Spleen (tissue), 11 donors: ENCODE measurements at regions not wholly inside any gene's neighbourhood (a gene's known extent, or its start where the extent isn't known, plus 50 kb on each side); places are given as distances from the start of the nearest gene placed in this dataset.

Experiments
- DNase-seq: peaks from one replicate; pipeline ENCODE4 v3.0.0-alpha.2; 2020
- H3K27ac ChIP-seq, 8 donors: fragments of 200-600 bp; sonication (generic) in 7 of 8; 1 replicate in 4 of 8; 2 replicates in 4 of 8; pipeline versions ENCODE4 v1.5.0 to v1.8.0; 2016 to 2021; ENCODE audit warnings: inconsistent platforms in 4 of 8, mild to moderate bottlenecking in 4 of 8, moderate library complexity in 1 of 8
- H3K27me3 ChIP-seq, 7 donors: fragments of 200-600 bp; sonication (generic) in 6 of 7; replicated peaks in 1 of 7; 1 replicate in 4 of 7; 2 replicates in 3 of 7; pipeline versions ENCODE4 v1.5.0 to v1.8.0; 2016 to 2021; ENCODE audit warnings: inconsistent platforms in 3 of 7, mild to moderate bottlenecking in 1 of 7
- H3K36me3 ChIP-seq, 6 donors: fragments of 200-600 bp; sonication (generic) in 5 of 6; 1 replicate in 4 of 6; 2 replicates in 2 of 6; pipeline versions ENCODE4 v1.5.0 to v1.8.0; 2016 to 2021; ENCODE audit warnings: inconsistent platforms in 2 of 6
- H3K4me1 ChIP-seq, 6 donors: fragments of 200-600 bp; sonication (generic) in 5 of 6; 1 replicate in 3 of 6; 2 replicates in 3 of 6; pipeline versions ENCODE4 v1.5.0 to v1.8.0; 2016 to 2021; ENCODE audit warnings: inconsistent platforms in 3 of 6
- H3K4me3 ChIP-seq, 8 donors: fragments of 200-600 bp; sonication (generic) in 7 of 8; 1 replicate in 4 of 8; 2 replicates in 4 of 8; pipeline versions ENCODE4 v1.5.0 to v1.8.0; 2016 to 2021; ENCODE audit warnings: inconsistent platforms in 4 of 8, mild to moderate bottlenecking in 4 of 8, moderate library complexity in 2 of 8
- H3K9me3 ChIP-seq, 8 donors: fragments of 200-600 bp; sonication (generic) in 7 of 8; 1 replicate in 4 of 8; 2 replicates in 4 of 8; pipeline versions ENCODE4 v1.5.0 to v1.8.0; 2016 to 2021; ENCODE audit warnings: inconsistent platforms in 4 of 8
- CTCF ChIP-seq, 11 experiments: fragments of 200-600 bp in 7 of 11; fragments of 450-650 bp in 4 of 11; sonication (generic) in 4 of 11; IDR thresholded peaks in 8 of 11; conservative IDR thresholded peaks in 3 of 11; 1 replicate in 7 of 11; 2 replicates in 4 of 11; pipeline versions ENCODE4 v1.4.0 to v1.8.0; 2016 to 2021; ENCODE audit warnings: antibody characterized with exemption in 11 of 11, inconsistent platforms in 4 of 11, mild to moderate bottlenecking in 1 of 11
- POLR2A ChIP-seq, 3 donors: fragments of 450-650 bp; IDR thresholded peaks; one replicate each; pipeline ENCODE4 v1.5.1; 2017; ENCODE audit warnings: antibody characterized with exemption in 3 of 3, mild to moderate bottlenecking in 1 of 3
- POLR2AphosphoS5 ChIP-seq, 3 donors: sonication (generic); formaldehyde crosslinking; IDR thresholded peaks; one replicate each; pipeline ENCODE4 v1.5.1; 2017; ENCODE audit warnings: antibody characterized with exemption in 3 of 3
- WGBS, 5 donors: extraction: QIAGEN DNeasy Blood & Tissue Kit in 3 of 5; methylation state at CpG; one replicate each; pipeline versions ENCODE4 v1.1.5 to v1.1.7; 2013 to 2018; 5-methylcytosine and 5-hydroxymethylcytosine counted together
- intact Hi-C: fragments of 100-400 bp; cut with DNase I; formaldehyde crosslinking; loops from one replicate; pipeline ENCODE4 v1.15.0; 2023; ENCODE audit warnings: low total_unique reads
- donor health status: healthy with polysubstance abuse.
- donor health status: DM: no; HTN: no; CAD: no; lungs with moderate emphysema.
- donor health status: DM: no; HTN: no; CAD: no.
- donor health status: Bipolar disorder and iron deficiency.
- donor health status: healthy.
- donor health status: DM: no; HTN: no; CAD: no.
- donor health status: DM: yes; HTN: yes; CAD: no.

GRCh38 chr1:173354937-173355280, 122.2 kb upstream of the PRDX6 start:
- Histone ChIP-seq H3K36me3 (no peaks in the 10 kb centered on the region), H3K4me1 (peaks cover 0 to 10% (median 8%) of the 10 kb centered on the region in 6 donors), H3K4me3 (peak overlapping the region in 1 of 8 donors; percentile 15), H3K27me3 (no peaks in the 10 kb centered on the region), H3K27ac (no peak overlapping the region), H3K9me3 (peaks cover 0 to 26% (median 24%) of the 10 kb centered on the region in 8 donors)
- 89 to 95% (median 91%) methylated on average over 3 of the region's 3 CpGs for WGBS, 5 donors
- no peak for DNase-seq
- TF ChIP-seq POLR2A (IDR thresholded peaks at IDR 0.05) (no peak), CTCF (IDR thresholded peaks at IDR 0.05 in 8 of 11, conservative IDR thresholded peaks at IDR 0.05 in 3 of 11) (no peak), POLR2AphosphoS5 (IDR thresholded peaks at IDR 0.05) (no peak)
- intact Hi-C loops = no loop called here

GRCh38 chr1:173355281-173356031, 121.7 kb upstream of the PRDX6 start:
- 62 to 77% (median 72%) methylated on average over 5 of the region's 5 CpGs for WGBS, 5 donors
- peaks cover 0 to 26% (median 24%) of the 10 kb centered on the region in 8 donors for H3K9me3 ChIP-seq
- peaks cover 0 to 13% (median 8%) of the 10 kb centered on the region in 6 donors for H3K4me1 ChIP-seq
- H3K36me3 ChIP-seq = no peaks in the 10 kb centered on the region
- intact Hi-C loops = no loop called here
- H3K27ac ChIP-seq = no peak overlapping the region
- peak overlapping the region in 1 of 8 donors; percentile 15 for H3K4me3 ChIP-seq
- TF ChIP-seq CTCF (IDR thresholded peaks at IDR 0.05 in 8 of 11, conservative IDR thresholded peaks at IDR 0.05 in 3 of 11) (no peak), POLR2AphosphoS5 (IDR thresholded peaks at IDR 0.05) (no peak), POLR2A (IDR thresholded peaks at IDR 0.05) (no peak)
- no peaks in the 10 kb centered on the region for H3K27me3 ChIP-seq
- no peak for DNase-seq

- intact Hi-C loops = no loop called here
- peaks cover 0 to 20% (median 12%) of the 10 kb centered on the region in 6 donors for H3K4me1 ChIP-seq
- TF ChIP-seq CTCF (IDR thresholded peaks at IDR 0.05 in 8 of 11, conservative IDR thresholded peaks at IDR 0.05 in 3 of 11) (no peak), POLR2AphosphoS5 (IDR thresholded peaks at IDR 0.05) (no peak), POLR2A (IDR thresholded peaks at IDR 0.05) (no peak)
- H3K9me3 ChIP-seq = peaks cover 0 to 26% (median 23%) of the 10 kb centered on the region in 8 donors
- no peaks in the 10 kb centered on the region for H3K27me3 ChIP-seq
- no peaks in the 10 kb centered on the region for H3K36me3 ChIP-seq
- H3K4me3 ChIP-seq = no peak overlapping the region
- no peak for DNase-seq
- no peak overlapping the region for H3K27ac ChIP-seq
- 61 to 84% (median 69%) methylated on average over 2 of the region's 2 CpGs for WGBS, 5 donors
Measured at GRCh38 chr1:173356191-173356762, 120.9 kb upstream of the PRDX6 start.

- 37 to 57% (median 41%) methylated on average over 3 of the region's 3 CpGs for WGBS, 5 donors
- peaks cover 0 to 15% (median 11%) of the 10 kb centered on the region in 6 donors for H3K4me1 ChIP-seq
- intact Hi-C loops = no loop called here
- TF ChIP-seq POLR2AphosphoS5 (IDR thresholded peaks at IDR 0.05) (no peak), POLR2A (IDR thresholded peaks at IDR 0.05) (no peak), CTCF (IDR thresholded peaks at IDR 0.05 in 8 of 11, conservative IDR thresholded peaks at IDR 0.05 in 3 of 11) (no peak)
- no peak for DNase-seq
- H3K27ac ChIP-seq = no peak overlapping the region
- H3K27me3 ChIP-seq = no peaks in the 10 kb centered on the region
- H3K4me3 ChIP-seq = no peak overlapping the region
- H3K9me3 ChIP-seq = no peaks in the 10 kb centered on the region
- H3K36me3 ChIP-seq = no peaks in the 10 kb centered on the region
Measured at GRCh38 chr1:173360487-173361063, 116.6 kb upstream of the PRDX6 start.
